ENCODE measurements at regions not wholly inside any gene's neighbourhood (a gene's known extent, or its start where the extent isn't known, plus 50 kb on each side); places are given as distances from the start of the nearest gene placed in this dataset.

GRCh38 chr5:164435576-164435975 lies 930.2 kb downstream of the MAT2B start:
- Histone ChIP-seq H3K27ac (no peak overlapping the region), H3K36me3 (no peaks in the 10 kb centered on the region), H3K27me3 (no peaks in the 10 kb centered on the region), H3K9me3 (ENCODE audit: low read depth) (no peaks in the 10 kb centered on the region), H3K4me1 (ENCODE audit: low read depth) (no peaks in the 10 kb centered on the region), H3K4me3 (no peak overlapping the region)
- no peak for DNase-seq (ENCODE audit: low read depth in 1 of 2, low spot score in 1 of 2)
- no peak for TF ChIP-seq CTCF (IDR thresholded peaks at IDR 0.05; ENCODE audit: low read depth, low read length)

- H3K4me3 ChIP-seq, result no peak overlapping the region
- H3K4me1 ChIP-seq (ENCODE audit: low read depth), result no peaks in the 10 kb centered on the region
- TF ChIP-seq CTCF (IDR thresholded peaks at IDR 0.05; ENCODE audit: low read depth, low read length), result no peak
- H3K27me3 ChIP-seq, result no peaks in the 10 kb centered on the region
- no peak overlapping the region for H3K27ac ChIP-seq
- no peak for DNase-seq (ENCODE audit: low read depth in 1 of 2, low spot score in 1 of 2)
- H3K36me3 ChIP-seq, result no peaks in the 10 kb centered on the region
- no peaks in the 10 kb centered on the region for H3K9me3 ChIP-seq (ENCODE audit: low read depth)
These were observed 934.4 kb downstream of the MAT2B start for GRCh38 chr5:164439799-164440198.

- Histone ChIP-seq H3K4me1 (ENCODE audit: low read depth) (peaks cover 6% of the 10 kb centered on the region), H3K4me3 (no peak overlapping the region), H3K36me3 (no peaks in the 10 kb centered on the region), H3K27ac (no peak overlapping the region), H3K27me3 (no peaks in the 10 kb centered on the region), H3K9me3 (ENCODE audit: low read depth) (no peaks in the 10 kb centered on the region)
- TF ChIP-seq CTCF (IDR thresholded peaks at IDR 0.05; ENCODE audit: low read depth, low read length), result no peak
- no peak for DNase-seq (ENCODE audit: low read depth in 1 of 2, low spot score in 1 of 2)
These were observed 944.0 kb downstream of the MAT2B start for GRCh38 chr5:164449460-164449859.

GRCh38 chr5:164466033-164466432 lies 960.6 kb downstream of the MAT2B start:
- H3K4me1 ChIP-seq (ENCODE audit: low read depth), result no peaks in the 10 kb centered on the region
- DNase-seq (ENCODE audit: low read depth in 1 of 2, low spot score in 1 of 2), result no peak
- H3K4me3 ChIP-seq, result no peak overlapping the region
- no peaks in the 10 kb centered on the region for H3K27me3 ChIP-seq
- H3K27ac ChIP-seq, result no peak overlapping the region
- no peaks in the 10 kb centered on the region for H3K36me3 ChIP-seq
- no peaks in the 10 kb centered on the region for H3K9me3 ChIP-seq (ENCODE audit: low read depth)
- TF ChIP-seq CTCF (IDR thresholded peaks at IDR 0.05; ENCODE audit: low read depth, low read length), result no peak

- DNase-seq (ENCODE audit: low read depth in 1 of 2, low spot score in 1 of 2), result peak in 1 of 2 donors; percentile 7
- H3K4me3 ChIP-seq, result no peak overlapping the region
- H3K27me3 ChIP-seq, result no peaks in the 10 kb centered on the region
- H3K9me3 ChIP-seq (ENCODE audit: low read depth), result no peaks in the 10 kb centered on the region
- no peaks in the 10 kb centered on the region for H3K36me3 ChIP-seq
- TF ChIP-seq CTCF (IDR thresholded peaks at IDR 0.05; ENCODE audit: low read depth, low read length), result no peak
- no peaks in the 10 kb centered on the region for H3K4me1 ChIP-seq (ENCODE audit: low read depth)
- no peak overlapping the region for H3K27ac ChIP-seq
These were observed 964.9 kb downstream of the MAT2B start for GRCh38 chr5:164470312-164470711.

- no peaks in the 10 kb centered on the region for H3K36me3 ChIP-seq
- H3K27me3 ChIP-seq, result no peaks in the 10 kb centered on the region
- TF ChIP-seq CTCF (IDR thresholded peaks at IDR 0.05; ENCODE audit: low read depth, low read length), result no peak
- no peaks in the 10 kb centered on the region for H3K9me3 ChIP-seq (ENCODE audit: low read depth)
- H3K4me1 ChIP-seq (ENCODE audit: low read depth), result no peaks in the 10 kb centered on the region
- peak in 1 of 2 donors; percentile 23 for DNase-seq (ENCODE audit: low read depth in 1 of 2, low spot score in 1 of 2)
- H3K27ac ChIP-seq, result no peak overlapping the region
- no peak overlapping the region for H3K4me3 ChIP-seq
These were observed 966.7 kb downstream of the MAT2B start for GRCh38 chr5:164472165-164472564.

Measured in cardiac muscle cell (in vitro differentiated cells and primary cell).